Fibroblast of peridontal ligament (primary cell): ENCODE measurements at regions not wholly inside any gene's neighbourhood (a gene's known extent, or its start where the extent isn't known, plus 50 kb on each side); places are given as distances from the start of the nearest gene placed in this dataset.
"Not testable (repeated sequence)": the region's sequence is repeated elsewhere in the genome, so short reads cannot be mapped to it uniquely, and the experiment has no call there.

Source experiments
- DNase-seq: peaks from one replicate; pipeline ENCODE4 v3.0.0-alpha.2; 2010; ENCODE audit errors: extremely low read depth

- DNase-seq = no peak
Observed at GRCh38 chr1:98575955-98576354, 85.6 kb upstream of the SNX7 start.

- DNase-seq = no peak
Observed at GRCh38 chr1:98565951-98566350, 95.6 kb upstream of the SNX7 start.

GRCh38 chr1:98559291-98559690 lies 102.2 kb upstream of the SNX7 start:
- no peak for DNase-seq

GRCh38 chr1:98557895-98558294 lies 103.6 kb upstream of the SNX7 start:
- DNase-seq = peak; percentile 1

- peak; percentile 41 for DNase-seq
Observed at GRCh38 chr1:98556521-98557158, 104.9 kb upstream of the SNX7 start.

- no peak for DNase-seq
Observed at GRCh38 chr1:98555814-98556213, 105.7 kb upstream of the SNX7 start.

GRCh38 chr1:98552576-98553074 lies 108.9 kb upstream of the SNX7 start:
- DNase-seq = not testable (repeated sequence)

- no peak for DNase-seq
Observed at GRCh38 chr1:98550076-98550475, 111.4 kb upstream of the SNX7 start.

GRCh38 chr1:98546319-98546718 lies 115.2 kb upstream of the SNX7 start:
- DNase-seq = peak; percentile 2

GRCh38 chr1:98538106-98538505 lies 123.4 kb upstream of the SNX7 start:
- no peak for DNase-seq

GRCh38 chr1:98523256-98523655 lies 138.3 kb upstream of the SNX7 start:
- no peak for DNase-seq

GRCh38 chr1:98516306-98516705 lies 145.2 kb upstream of the SNX7 start:
- DNase-seq = no peak

GRCh38 chr1:98515744-98516143 lies 145.8 kb upstream of the SNX7 start:
- DNase-seq = no peak

GRCh38 chr1:98512216-98512615 lies 149.3 kb upstream of the SNX7 start:
- DNase-seq = not testable (repeated sequence)

- no peak for DNase-seq
Observed at GRCh38 chr1:98503771-98504170, 157.8 kb upstream of the SNX7 start.

GRCh38 chr1:98502937-98503336 lies 158.6 kb upstream of the SNX7 start:
- DNase-seq = no peak

GRCh38 chr1:98500324-98500723 lies 161.2 kb upstream of the SNX7 start:
- peak; percentile 30 for DNase-seq

GRCh38 chr1:98498651-98499050 lies 162.9 kb upstream of the SNX7 start:
- DNase-seq = no peak

GRCh38 chr1:98497497-98497896 lies 164.0 kb upstream of the SNX7 start:
- no peak for DNase-seq

- DNase-seq = peak; percentile 14
Observed at GRCh38 chr1:98496256-98496995, 165.1 kb upstream of the SNX7 start.

- DNase-seq = no peak
Observed at GRCh38 chr1:98493469-98493868, 168.1 kb upstream of the SNX7 start.

- DNase-seq = no peak
Observed at GRCh38 chr1:98490099-98490498, 171.4 kb upstream of the SNX7 start.

GRCh38 chr1:98487620-98488019 lies 173.9 kb upstream of the SNX7 start:
- no peak for DNase-seq
